ENCODE measurements at regions not wholly inside any gene's neighbourhood (a gene's known extent, or its start where the extent isn't known, plus 50 kb on each side); places are given as distances from the start of the nearest gene placed in this dataset.

GRCh38 chr12:20245491-20245890, 122.8 kb upstream of the PDE3A start:
- TF ChIP-seq POLR2A (IDR thresholded peaks at IDR 0.05; ENCODE audit: low read depth, low read length) (no peak), POLR2AphosphoS5 (IDR thresholded peaks at IDR 0.05; ENCODE audit: low read depth, low read length) (no peak)

Measured in GM12892 (cell line).